ENCODE measurements at regions not wholly inside any gene's neighbourhood (a gene's known extent, or its start where the extent isn't known, plus 50 kb on each side); places are given as distances from the start of the nearest gene placed in this dataset.
"Not testable (repeated sequence)": the region's sequence is repeated elsewhere in the genome, so short reads cannot be mapped to it uniquely, and the experiment has no call there.

GRCh38 chr1:213776969-213777368 lies 210.8 kb upstream of the PROX1 start:
- DNase-seq (ENCODE audit: low read depth in 2 of 2), result no peak

GRCh38 chr1:213779228-213779627 lies 208.5 kb upstream of the PROX1 start:
- DNase-seq (ENCODE audit: low read depth in 2 of 2), result no peak

GRCh38 chr1:213782941-213783672 lies 204.7 kb upstream of the PROX1 start:
- DNase-seq (ENCODE audit: low read depth in 2 of 2), result no peak

- DNase-seq (ENCODE audit: low read depth in 2 of 2), result no peak
These were observed 203.9 kb upstream of the PROX1 start for GRCh38 chr1:213783893-213784292.

- no peak for DNase-seq (ENCODE audit: low read depth in 2 of 2)
These were observed 201.1 kb upstream of the PROX1 start for GRCh38 chr1:213786683-213787082.

DNA sequence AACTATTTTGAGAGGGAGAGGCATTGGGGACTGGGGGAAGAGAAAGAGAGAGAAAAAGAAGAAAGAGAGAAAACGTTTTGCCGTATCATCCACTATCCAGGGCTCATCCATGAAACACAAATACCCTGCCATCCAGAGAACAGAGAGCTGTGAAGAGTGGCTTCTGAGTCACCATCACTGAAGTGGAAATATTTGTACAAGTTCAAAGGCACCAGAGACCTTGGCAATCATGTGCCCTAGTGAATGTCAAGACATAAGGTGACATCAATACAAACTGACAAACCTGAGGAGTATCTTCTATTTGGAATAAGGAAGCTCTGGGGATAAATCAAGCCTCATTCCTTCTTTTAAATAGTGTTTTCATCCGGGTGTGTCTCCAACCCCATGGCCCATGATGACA lies 197.2 kb upstream of the PROX1 start:
- DNase-seq (ENCODE audit: low read depth in 2 of 2), result no peak

DNA sequence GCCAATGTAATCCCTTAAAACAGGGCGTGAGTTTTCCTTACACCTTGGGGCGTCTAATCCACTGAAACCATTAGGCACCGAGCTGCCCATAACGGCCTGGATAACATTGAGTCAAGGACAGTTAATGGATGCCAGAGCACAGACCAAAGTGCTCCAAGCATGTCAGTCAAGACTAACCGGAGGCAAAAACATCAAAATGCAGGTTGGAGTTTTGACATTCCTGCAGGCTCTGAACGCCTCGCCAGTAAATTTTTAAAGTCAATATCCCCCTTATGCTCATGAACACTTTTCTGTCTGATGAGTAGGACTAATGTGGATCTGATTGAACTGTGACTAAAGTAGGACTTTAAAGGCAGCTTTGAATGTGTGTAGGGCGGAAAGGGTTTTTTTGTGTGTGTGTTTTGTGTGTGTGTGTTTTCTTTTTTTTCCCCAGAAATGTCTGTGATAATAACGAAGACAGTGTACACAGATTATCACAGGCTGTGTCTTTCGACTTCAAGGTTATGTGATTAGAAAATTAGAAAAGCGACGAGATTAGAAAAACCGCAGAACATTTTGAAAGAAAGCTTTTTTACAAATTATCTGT lies 194.2 kb upstream of the PROX1 start:
- DNase-seq (ENCODE audit: low read depth in 2 of 2), result no peak

DNA sequence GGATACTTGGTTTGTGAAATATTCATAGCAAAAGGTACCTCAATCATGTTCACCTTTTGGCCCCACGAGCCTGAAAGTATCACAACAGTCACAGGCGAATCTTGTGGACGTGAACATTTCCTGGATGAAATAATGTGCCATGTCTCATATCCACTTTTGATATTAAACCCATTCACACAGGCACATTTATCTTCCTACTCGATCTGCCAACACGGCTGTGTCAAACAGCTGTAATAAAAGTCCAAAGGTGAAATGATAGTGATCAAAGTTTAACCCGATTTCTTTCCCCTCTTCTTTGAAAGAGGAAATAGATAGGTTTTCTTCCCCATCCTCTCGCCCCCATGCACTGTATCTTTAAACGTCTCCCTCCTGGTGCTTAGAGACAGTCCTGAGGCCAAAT lies 191.2 kb upstream of the PROX1 start:
- no peak for DNase-seq (ENCODE audit: low read depth in 2 of 2)

- not testable (repeated sequence) for DNase-seq (ENCODE audit: low read depth in 2 of 2)
These were observed 179.5 kb upstream of the PROX1 start for GRCh38 chr1:213808288-213808687.

- DNase-seq (ENCODE audit: low read depth in 2 of 2), result no peak
These were observed 170.6 kb upstream of the PROX1 start for GRCh38 chr1:213817156-213817555.

GRCh38 chr1:213820362-213821149 lies 167.2 kb upstream of the PROX1 start:
- DNase-seq (ENCODE audit: low read depth in 2 of 2), result no peak

DNA sequence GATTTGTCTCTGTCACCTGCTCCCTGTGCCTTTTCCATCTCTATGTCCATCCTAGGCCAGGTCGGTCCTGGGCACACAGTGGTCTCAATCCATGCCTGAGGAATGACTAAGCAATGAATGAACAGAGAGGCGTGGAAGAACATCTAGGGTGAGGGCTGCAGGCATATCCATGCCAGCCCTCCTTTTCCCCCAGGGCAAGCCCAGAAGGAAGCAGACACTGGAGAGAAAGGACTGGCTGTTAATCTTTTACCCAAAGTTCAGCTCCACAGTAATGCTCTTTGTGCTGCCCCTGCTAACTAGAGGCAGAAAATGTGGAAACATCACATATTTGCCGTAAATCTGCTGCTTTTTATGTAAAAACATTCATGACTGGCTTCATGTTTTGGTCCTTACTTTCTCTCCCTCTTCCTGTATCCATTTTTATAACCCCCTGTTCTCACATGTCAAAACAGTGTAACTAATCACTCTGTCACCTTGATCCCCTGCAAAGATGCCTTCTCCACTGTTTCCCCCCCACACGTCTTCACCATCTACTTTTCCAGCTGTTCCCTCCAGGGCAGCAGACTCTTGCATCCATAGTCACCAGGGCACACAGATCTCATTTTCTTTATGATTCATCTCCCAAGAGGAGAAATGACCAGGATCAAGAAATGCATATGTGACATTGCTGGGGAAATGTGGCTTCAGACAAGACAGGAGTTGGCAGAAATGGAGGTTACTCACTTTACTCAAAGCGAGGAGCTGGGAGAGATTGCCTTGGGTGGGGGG lies 166.4 kb upstream of the PROX1 start:
- DNase-seq (ENCODE audit: low read depth in 2 of 2), result no peak

DNA sequence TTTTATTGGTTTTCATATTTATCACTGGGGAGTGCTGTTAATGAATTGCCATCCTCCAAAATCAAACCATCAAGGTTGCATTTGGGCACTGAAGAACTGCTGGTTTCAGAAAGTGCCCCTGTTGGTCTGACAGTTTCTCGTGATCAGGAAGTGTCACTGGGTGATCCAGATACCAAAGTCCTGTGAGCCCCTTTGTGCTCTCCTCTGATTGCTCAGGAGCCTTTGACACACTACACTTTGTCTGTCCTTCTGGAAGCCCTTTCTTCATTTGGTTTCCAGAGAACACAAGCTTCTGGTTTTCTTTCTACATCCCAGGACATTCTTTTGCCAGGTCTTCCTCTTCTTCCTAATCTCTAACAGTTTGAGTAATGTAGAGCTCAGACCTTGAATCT lies 165.8 kb upstream of the PROX1 start:
- DNase-seq (ENCODE audit: low read depth in 2 of 2), result no peak

- no peak for DNase-seq (ENCODE audit: low read depth in 2 of 2)
These were observed 160.9 kb upstream of the PROX1 start for GRCh38 chr1:213826891-213827290.

GRCh38 chr1:213828867-213829266 lies 158.9 kb upstream of the PROX1 start:
- no peak for DNase-seq (ENCODE audit: low read depth in 2 of 2)

DNA sequence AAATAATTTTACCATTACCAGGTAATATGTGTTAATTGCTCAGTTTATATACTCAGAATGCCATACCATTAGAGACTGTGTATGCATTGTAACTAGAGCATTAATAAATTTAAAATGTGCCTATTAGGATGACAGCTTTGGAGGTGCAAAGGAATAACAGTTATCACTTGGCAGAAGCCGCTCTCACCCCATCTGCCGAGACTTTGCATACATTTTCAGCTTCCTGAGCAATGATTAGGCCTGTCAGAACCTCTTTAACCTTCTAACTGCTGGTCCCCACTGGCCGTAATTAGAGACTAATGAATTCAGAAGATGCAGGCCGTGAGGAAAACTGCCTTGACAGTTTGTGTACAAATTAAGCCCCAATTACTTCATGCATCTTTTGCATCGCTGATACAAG lies 158.0 kb upstream of the PROX1 start:
- DNase-seq (ENCODE audit: low read depth in 2 of 2), result no peak

DNA sequence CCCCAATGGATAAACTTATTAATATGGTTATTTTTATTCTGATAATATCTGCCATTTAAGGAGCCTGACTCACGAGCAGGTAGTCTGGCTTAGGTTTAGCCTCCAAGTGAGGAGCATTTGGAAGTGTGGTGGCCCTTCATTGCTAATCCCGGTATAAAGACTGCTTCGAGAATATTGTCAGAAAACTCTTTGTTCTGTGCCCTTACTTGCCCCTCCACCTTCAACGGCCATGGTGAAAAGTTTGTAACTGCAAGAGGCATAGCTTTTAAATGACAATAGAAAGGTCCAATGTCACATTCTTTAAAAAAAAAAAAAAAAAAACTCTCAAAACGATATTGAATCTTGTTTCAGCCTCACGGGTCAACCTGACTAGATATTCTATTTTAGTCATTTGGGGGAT lies 157.4 kb upstream of the PROX1 start:
- DNase-seq (ENCODE audit: low read depth in 2 of 2), result no peak

- DNase-seq (ENCODE audit: low read depth in 2 of 2), result no peak
These were observed 147.2 kb upstream of the PROX1 start for GRCh38 chr1:213840575-213840974.

GRCh38 chr1:213844632-213845031 lies 143.1 kb upstream of the PROX1 start:
- DNase-seq (ENCODE audit: low read depth in 2 of 2), result no peak

DNA sequence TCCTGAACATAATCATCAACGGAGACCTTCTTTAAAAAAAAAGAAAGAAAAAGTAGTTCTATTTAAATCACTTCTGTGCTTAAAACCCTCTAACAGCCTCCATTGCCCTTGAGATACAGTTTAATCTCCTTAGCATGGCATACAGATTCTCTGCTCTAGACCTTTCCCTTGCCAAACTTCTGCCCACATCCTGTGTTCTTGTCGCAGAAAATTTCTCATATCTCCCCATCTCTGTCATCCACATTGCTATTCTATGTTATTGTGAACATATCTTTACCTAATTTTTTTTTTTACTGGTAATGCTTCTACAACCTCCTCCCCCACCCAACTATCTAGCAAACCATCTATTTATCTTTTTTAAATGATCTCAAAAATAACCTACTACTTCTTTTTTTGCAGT lies 135.7 kb upstream of the PROX1 start:
- DNase-seq (ENCODE audit: low read depth in 2 of 2), result no peak

- no peak for DNase-seq (ENCODE audit: low read depth in 2 of 2)
These were observed 129.2 kb upstream of the PROX1 start for GRCh38 chr1:213858581-213858980.

- no peak for DNase-seq (ENCODE audit: low read depth in 2 of 2)
These were observed 125.9 kb upstream of the PROX1 start for GRCh38 chr1:213861841-213862240.

Data from stimulated activated CD8-positive, alpha-beta memory T cell treated with anti-CD3 and anti-CD28 coated beads, Interleukin-2, amount 100 ng/mL, for 1 hour (primary cell).